DND-41 (cell line): ENCODE measurements at regions not wholly inside any gene's neighbourhood (a gene's known extent, or its start where the extent isn't known, plus 50 kb on each side); places are given as distances from the start of the nearest gene placed in this dataset.

Experiments
- ATAC-seq: fragments of 200-7000 bp; cut with Tn5 transposase; 3 replicates; pipeline ENCODE4 v1.9.1; 2021; ENCODE audit warnings: low read depth; ENCODE audit not compliant: insufficient read depth
- DNase-seq: peaks from one replicate; pipeline ENCODE4 v3.0.0-alpha.2; 2020
- H2AFZ ChIP-seq: 2 replicates; pipeline ENCODE4 v1.6.0; 2012; ENCODE audit warnings: low read depth, low read length
- H3K27ac ChIP-seq: 2 replicates; pipeline ENCODE4 v1.5.1; 2012; ENCODE audit warnings: low read length, inconsistent platforms
- H3K27me3 ChIP-seq: fragments of 200-600 bp; sonication (generic); 2 replicates; pipeline ENCODE4 v1.6.0; 2012; ENCODE audit warnings: low read length, mild to moderate bottlenecking, inconsistent platforms; ENCODE audit not compliant: insufficient read depth, poor library complexity
- H3K36me3 ChIP-seq: 2 replicates; pipeline ENCODE4 v1.5.1; 2012; ENCODE audit warnings: low read length, inconsistent platforms; ENCODE audit not compliant: insufficient read depth
- H3K4me1 ChIP-seq: 2 replicates; pipeline ENCODE4 v1.5.1; 2012; ENCODE audit warnings: mild to moderate bottlenecking, low read length; ENCODE audit not compliant: insufficient read depth
- H3K4me2 ChIP-seq: 2 replicates; pipeline ENCODE4 v1.6.0; 2012; ENCODE audit warnings: mild to moderate bottlenecking, moderate library complexity, low read length, inconsistent platforms; ENCODE audit not compliant: insufficient read depth
- H3K4me3 ChIP-seq, 2 experiments: fragments of 200-600 bp in 1 of 2; shearing (Covaris generic) in 1 of 2; 2 replicates each; pipeline ENCODE4 v1.5.1; 2012 to 2016; ENCODE audit warnings: inconsistent platforms in 2 of 2, low read length in 2 of 2, mild to moderate bottlenecking in 2 of 2, low read depth in 1 of 2, moderate library complexity in 1 of 2
- H3K79me2 ChIP-seq: 2 replicates; pipeline ENCODE4 v1.6.0; 2012; ENCODE audit warnings: low read length, inconsistent platforms; ENCODE audit not compliant: insufficient read depth
- H3K9ac ChIP-seq: 2 replicates; pipeline ENCODE4 v1.6.0; 2012; ENCODE audit warnings: low read depth, mild to moderate bottlenecking, inconsistent platforms, low read length, moderate library complexity
- H3K9me3 ChIP-seq: 2 replicates; pipeline ENCODE4 v1.5.1; 2012; ENCODE audit warnings: low read length, moderate library complexity, mild to moderate bottlenecking, inconsistent platforms; ENCODE audit not compliant: insufficient read depth, severe bottlenecking
- H4K20me1 ChIP-seq: 2 replicates; pipeline ENCODE4 v1.6.0; 2012; ENCODE audit warnings: low read length; ENCODE audit not compliant: insufficient read depth
- EZH2 ChIP-seq: IDR thresholded peaks from 3 replicates; pipeline ENCODE4 v1.6.1; 2012; ENCODE audit warnings: borderline replicate concordance, low read depth, mild to moderate bottlenecking, moderate library complexity, low read length, inconsistent platforms; ENCODE audit not compliant: severe bottlenecking
- TF ChIP-seq, protein P1 (sequence below): IDR thresholded peaks from 2 replicates; pipeline ENCODE4 v1.5.1; 2012; ENCODE audit warnings: borderline replicate concordance, low read length, moderate library complexity, mild to moderate bottlenecking; ENCODE audit not compliant: poor library complexity, severe bottlenecking; ENCODE audit errors: extremely low read depth

DNA sequence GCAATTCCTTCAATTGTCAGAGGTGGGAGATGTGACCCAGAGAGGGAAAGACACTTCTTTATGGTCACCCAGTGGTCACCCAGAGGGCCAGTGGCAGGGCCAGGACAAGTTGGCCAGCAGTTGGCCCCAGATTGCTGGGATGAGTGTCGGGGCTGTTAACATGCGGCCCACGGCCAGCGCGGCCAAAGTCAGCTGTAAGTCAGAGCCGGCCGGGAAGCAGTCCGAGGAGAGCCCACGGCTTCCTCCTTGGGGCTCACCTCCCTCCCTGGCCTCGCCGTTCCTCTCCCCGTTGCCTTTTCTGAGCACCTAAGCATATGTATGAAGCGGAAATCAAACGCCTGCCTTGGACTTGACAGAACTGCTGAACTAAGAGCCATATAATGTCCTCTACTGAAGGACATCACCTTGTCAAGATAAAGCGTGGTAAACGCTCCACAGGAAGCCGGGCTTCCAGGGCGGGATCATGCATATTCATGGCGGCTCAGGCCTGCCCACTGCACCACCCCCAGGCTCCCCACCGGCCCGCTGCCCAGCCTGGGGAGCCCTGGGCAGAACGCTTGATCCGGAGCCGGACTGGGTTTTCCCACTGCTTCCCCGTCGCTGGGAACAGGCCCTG lies 245.4 kb upstream of the POU3F1 start:
- Histone ChIP-seq H3K36me3 (no peaks in the 10 kb centered on the region), H3K4me2 (no peak overlapping the region)
- TF ChIP-seq EZH2: no peak
- TF ChIP-seq, protein P1, sequence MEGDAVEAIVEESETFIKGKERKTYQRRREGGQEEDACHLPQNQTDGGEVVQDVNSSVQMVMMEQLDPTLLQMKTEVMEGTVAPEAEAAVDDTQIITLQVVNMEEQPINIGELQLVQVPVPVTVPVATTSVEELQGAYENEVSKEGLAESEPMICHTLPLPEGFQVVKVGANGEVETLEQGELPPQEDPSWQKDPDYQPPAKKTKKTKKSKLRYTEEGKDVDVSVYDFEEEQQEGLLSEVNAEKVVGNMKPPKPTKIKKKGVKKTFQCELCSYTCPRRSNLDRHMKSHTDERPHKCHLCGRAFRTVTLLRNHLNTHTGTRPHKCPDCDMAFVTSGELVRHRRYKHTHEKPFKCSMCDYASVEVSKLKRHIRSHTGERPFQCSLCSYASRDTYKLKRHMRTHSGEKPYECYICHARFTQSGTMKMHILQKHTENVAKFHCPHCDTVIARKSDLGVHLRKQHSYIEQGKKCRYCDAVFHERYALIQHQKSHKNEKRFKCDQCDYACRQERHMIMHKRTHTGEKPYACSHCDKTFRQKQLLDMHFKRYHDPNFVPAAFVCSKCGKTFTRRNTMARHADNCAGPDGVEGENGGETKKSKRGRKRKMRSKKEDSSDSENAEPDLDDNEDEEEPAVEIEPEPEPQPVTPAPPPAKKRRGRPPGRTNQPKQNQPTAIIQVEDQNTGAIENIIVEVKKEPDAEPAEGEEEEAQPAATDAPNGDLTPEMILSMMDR: no peak

DNA sequence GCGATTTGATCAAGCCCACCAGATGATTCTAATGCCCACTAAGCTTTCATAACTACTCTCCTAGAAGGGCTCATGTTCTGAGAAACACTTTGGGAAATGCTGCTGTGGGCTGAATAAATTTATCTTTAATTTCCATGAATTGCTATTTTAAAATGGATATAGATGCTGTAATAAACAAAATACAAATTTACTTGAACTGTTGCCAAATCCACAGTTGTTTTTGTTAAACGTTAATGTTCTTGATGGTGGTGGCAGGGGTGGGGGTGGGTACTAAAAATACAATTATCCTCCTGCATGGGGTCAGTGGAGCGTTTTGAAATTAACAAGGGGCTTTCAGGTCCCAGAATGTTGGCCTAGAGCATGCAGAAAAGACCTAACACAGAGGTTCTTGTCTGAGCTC lies 244.7 kb upstream of the POU3F1 start:
- no peaks in the 10 kb centered on the region for H3K36me3 ChIP-seq
- no peak overlapping the region for H2AFZ ChIP-seq
- no peaks in the 10 kb centered on the region for H3K79me2 ChIP-seq
- no peak overlapping the region for H3K4me3 ChIP-seq
- no peak overlapping the region for H3K4me2 ChIP-seq
- peaks cover 18% of the 10 kb centered on the region for H3K27me3 ChIP-seq
- no peak overlapping the region for H3K27ac ChIP-seq
- no peak for DNase-seq
- H3K9ac ChIP-seq: no peak overlapping the region
- no peaks in the 10 kb centered on the region for H4K20me1 ChIP-seq
- no peak for TF ChIP-seq EZH2
- TF ChIP-seq, protein P1: no peak
- H3K4me1 ChIP-seq: no peaks in the 10 kb centered on the region
- H3K9me3 ChIP-seq: no peaks in the 10 kb centered on the region
- ATAC-seq: no peak

More for the DNA sequence above, 245.4 kb upstream of the POU3F1 start:
- ATAC-seq (no peak), DNase-seq (no peak)
- Histone ChIP-seq H3K4me1 (no peaks in the 10 kb centered on the region), H2AFZ (no peak overlapping the region), H3K9ac (no peak overlapping the region), H3K9me3 (no peaks in the 10 kb centered on the region), H3K79me2 (no peaks in the 10 kb centered on the region), H4K20me1 (no peaks in the 10 kb centered on the region), H3K27me3 (peaks cover 17% of the 10 kb centered on the region), H3K4me3 (no peak overlapping the region), H3K27ac (no peak overlapping the region)

DNA sequence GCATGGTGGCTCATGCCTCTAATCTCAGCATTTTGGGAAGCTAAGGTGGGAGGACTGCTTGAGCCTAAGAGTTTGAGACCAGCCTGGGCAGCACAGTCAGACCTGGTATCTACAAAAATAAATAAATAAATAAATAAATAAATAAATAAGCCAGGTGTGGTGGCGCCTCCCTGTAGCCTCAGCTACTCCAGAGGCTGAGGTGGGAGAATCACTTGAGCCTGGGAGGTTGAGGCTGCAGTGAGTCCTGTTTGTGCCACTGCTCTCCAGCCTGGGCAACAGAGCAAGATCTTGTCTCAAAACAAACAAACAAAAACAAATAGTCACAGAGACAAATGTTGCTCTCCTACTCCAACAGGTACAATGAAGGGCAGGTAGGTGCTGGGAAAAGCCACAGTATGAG lies 242.4 kb upstream of the POU3F1 start:
- no peak for ATAC-seq
- TF ChIP-seq EZH2: no peak
- TF ChIP-seq, protein P1: no peak
- Histone ChIP-seq H3K36me3 (no peaks in the 10 kb centered on the region), H3K9ac (no peak overlapping the region), H4K20me1 (no peaks in the 10 kb centered on the region), H3K4me3 (no peak overlapping the region), H2AFZ (no peak overlapping the region), H3K9me3 (no peaks in the 10 kb centered on the region), H3K27me3 (peaks cover 21% of the 10 kb centered on the region), H3K27ac (no peak overlapping the region), H3K4me1 (no peaks in the 10 kb centered on the region), H3K79me2 (no peaks in the 10 kb centered on the region), H3K4me2 (no peak overlapping the region)
- DNase-seq: no peak
